ENCODE measurements at regions not wholly inside any gene's neighbourhood (a gene's known extent, or its start where the extent isn't known, plus 50 kb on each side); places are given as distances from the start of the nearest gene placed in this dataset.

DNA sequence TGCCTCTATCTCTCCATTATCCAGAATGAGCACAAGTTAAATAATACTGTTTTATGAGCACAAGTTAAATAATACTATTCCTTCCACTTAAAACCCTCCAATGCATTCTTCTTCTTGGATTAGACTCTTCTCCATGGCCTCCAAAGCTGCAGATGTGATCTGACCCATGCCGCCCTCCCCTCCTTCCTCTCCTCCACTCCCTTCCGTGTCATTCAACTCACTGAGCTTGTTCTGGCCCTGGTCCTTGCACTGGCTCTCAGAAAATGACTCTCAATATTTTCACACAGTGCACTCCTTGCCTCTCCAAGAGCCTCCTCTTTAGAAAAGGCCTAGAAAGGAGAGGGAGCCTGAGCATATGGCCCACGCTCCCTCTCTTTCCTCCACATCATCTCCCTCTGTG lies 125.0 kb upstream of the CD93 start:
- Histone ChIP-seq H3K4me3 (ENCODE audit: low read length in 2 of 2) (no peak overlapping the region), H3K27me3 (ENCODE audit: control insufficient read depth in 3 of 3, insufficient read depth in 3 of 3, low read depth in 1 of 3, low read length in 3 of 3) (no peaks in the 10 kb centered on the region), H3K27ac (replicated peaks; ENCODE audit: low read length) (no peak overlapping the region), H2AFZ (ENCODE audit: low read length) (no peak overlapping the region), H2BK120ac (ENCODE audit: low read depth, low read length) (no peak overlapping the region), H3K4ac (ENCODE audit: low read length) (no peak overlapping the region), H3K14ac (ENCODE audit: low read length) (no peak overlapping the region), H3K23ac (ENCODE audit: low read depth, low read length, poor library complexity) (no peak overlapping the region), H3K79me1 (ENCODE audit: low read depth, low read length) (no peaks in the 10 kb centered on the region), H2BK5ac (ENCODE audit: low read length) (no peak overlapping the region), H3K18ac (ENCODE audit: low read length) (no peak overlapping the region), H3K4me1 (ENCODE audit: control insufficient read depth in 2 of 2, insufficient read depth in 1 of 2, low read depth in 1 of 2, low read length in 2 of 2) (peaks cover 0 to 4% of the 10 kb centered on the region in 2 donors), H4K8ac (ENCODE audit: low read depth, low read length) (no peak overlapping the region), H2AK5ac (ENCODE audit: low read depth, low read length) (no peak overlapping the region), H3K36me3 (replicated peaks in 1 of 2; ENCODE audit: control insufficient read depth in 2 of 2, insufficient read depth in 2 of 2, low read length in 2 of 2) (no peaks in the 10 kb centered on the region), H2BK12ac (ENCODE audit: low read length) (no peak overlapping the region), H3K9ac (ENCODE audit: low read depth, low read length, poor library complexity) (no peak overlapping the region), H3K9me3 (replicated peaks in 1 of 2; ENCODE audit: control insufficient read depth in 2 of 2, insufficient read depth in 1 of 2, low read depth in 1 of 2, low read length in 2 of 2) (no peaks in the 10 kb centered on the region), H2BK15ac (ENCODE audit: low read length) (no peak overlapping the region), H3K4me2 (ENCODE audit: insufficient read depth, low read length, poor library complexity, severe bottlenecking) (no peak overlapping the region), H4K91ac (ENCODE audit: low read depth, low read length, poor library complexity) (no peak overlapping the region)
- no CpG with 5 or more reads among the region's 3 CpGs for WGBS, 2 donors (ENCODE audit: extremely low coverage in 2 of 2, insufficient read length in 2 of 2, insufficient replicate concordance in 1 of 2)
- no peak for DNase-seq (ENCODE audit: low spot score)

DNA sequence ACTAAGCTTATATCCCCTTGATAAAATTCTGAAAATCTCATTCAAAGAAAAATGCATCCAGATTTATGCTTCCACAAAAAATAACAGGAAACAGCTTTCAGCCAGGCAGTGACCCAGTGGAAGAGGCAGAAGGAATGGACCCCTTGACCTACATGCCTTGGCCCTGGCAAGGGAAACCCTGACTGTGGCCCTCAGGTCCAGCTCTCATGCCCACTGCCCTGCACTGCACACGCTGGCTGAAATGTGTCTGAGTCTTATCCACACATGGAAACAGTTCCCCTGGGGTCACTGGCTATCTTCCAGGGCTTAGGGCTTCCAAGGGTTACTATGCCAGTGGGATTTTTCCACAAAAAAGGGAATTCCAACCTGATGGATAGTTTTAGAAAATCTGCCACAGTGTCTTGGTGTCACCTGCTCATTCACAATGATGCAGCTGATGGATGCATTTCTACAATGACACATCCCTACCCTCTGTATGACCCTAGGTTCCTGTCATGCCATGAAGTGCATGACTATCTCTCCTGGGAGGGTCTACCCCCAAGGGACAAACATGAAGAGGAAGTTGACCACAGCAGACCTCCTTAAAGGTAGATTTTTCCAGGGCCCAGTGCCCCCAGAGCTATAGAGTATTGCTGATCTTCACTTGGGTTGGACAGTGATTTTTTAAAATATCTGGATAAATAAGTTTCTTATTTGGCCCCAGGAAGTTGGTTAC lies 121.9 kb upstream of the CD93 start:
- H2BK12ac ChIP-seq (ENCODE audit: low read length) = no peak overlapping the region
- peaks cover 0 to 9% (median 0%) of the 10 kb centered on the region in 3 experiments for H3K27me3 ChIP-seq (ENCODE audit: control insufficient read depth in 3 of 3, insufficient read depth in 3 of 3, low read depth in 1 of 3, low read length in 3 of 3)
- no peak overlapping the region for H2BK120ac ChIP-seq (ENCODE audit: low read depth, low read length)
- H3K23ac ChIP-seq (ENCODE audit: low read depth, low read length, poor library complexity) = no peak overlapping the region
- H3K79me1 ChIP-seq (ENCODE audit: low read depth, low read length) = no peaks in the 10 kb centered on the region
- no peak overlapping the region for H4K8ac ChIP-seq (ENCODE audit: low read depth, low read length)
- H3K14ac ChIP-seq (ENCODE audit: low read length) = no peak overlapping the region
- H3K18ac ChIP-seq (ENCODE audit: low read length) = no peak overlapping the region
- H3K4ac ChIP-seq (ENCODE audit: low read length) = no peak overlapping the region
- no peak overlapping the region for H3K4me3 ChIP-seq (ENCODE audit: low read length in 2 of 2)
- DNase-seq (ENCODE audit: low spot score) = no peak
- no CpG with 5 or more reads among the region's 1 CpG for WGBS, 2 donors (ENCODE audit: extremely low coverage in 2 of 2, insufficient read length in 2 of 2, insufficient replicate concordance in 1 of 2)
- no peaks in the 10 kb centered on the region for H3K36me3 ChIP-seq (replicated peaks in 1 of 2; ENCODE audit: control insufficient read depth in 2 of 2, insufficient read depth in 2 of 2, low read length in 2 of 2)
- H3K27ac ChIP-seq (replicated peaks; ENCODE audit: low read length) = no peak overlapping the region
- no peak overlapping the region for H3K4me2 ChIP-seq (ENCODE audit: insufficient read depth, low read length, poor library complexity, severe bottlenecking)
- no peak overlapping the region for H2AK5ac ChIP-seq (ENCODE audit: low read depth, low read length)
- H2AFZ ChIP-seq (ENCODE audit: low read length) = no peak overlapping the region
- no peak overlapping the region for H4K91ac ChIP-seq (ENCODE audit: low read depth, low read length, poor library complexity)
- H3K9me3 ChIP-seq (replicated peaks in 1 of 2; ENCODE audit: control insufficient read depth in 2 of 2, insufficient read depth in 1 of 2, low read depth in 1 of 2, low read length in 2 of 2) = no peaks in the 10 kb centered on the region
- H2BK5ac ChIP-seq (ENCODE audit: low read length) = no peak overlapping the region
- no peak overlapping the region for H2BK15ac ChIP-seq (ENCODE audit: low read length)
- peaks cover 2 to 18% of the 10 kb centered on the region in 2 donors for H3K4me1 ChIP-seq (ENCODE audit: control insufficient read depth in 2 of 2, insufficient read depth in 1 of 2, low read depth in 1 of 2, low read length in 2 of 2)
- no peak overlapping the region for H3K9ac ChIP-seq (ENCODE audit: low read depth, low read length, poor library complexity)

DNA sequence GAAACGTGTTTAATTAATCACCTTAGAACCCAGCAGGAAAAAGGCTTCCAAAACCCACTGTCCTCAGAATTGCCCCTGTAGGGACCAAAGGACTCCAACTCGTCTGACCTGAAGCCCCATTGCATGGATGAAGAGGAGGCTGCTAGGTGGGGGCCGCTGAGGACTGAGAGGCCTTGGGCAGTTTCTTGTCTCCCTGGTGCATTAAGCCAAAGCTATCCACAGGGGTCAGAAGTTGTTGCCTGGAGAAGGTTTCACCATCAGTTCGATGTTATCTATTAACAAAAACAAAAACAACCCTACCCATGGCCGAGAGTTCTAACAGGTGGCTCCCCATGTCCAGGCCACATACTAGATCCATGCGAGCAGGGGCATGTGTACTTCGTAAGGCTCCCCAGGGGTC lies 120.9 kb upstream of the CD93 start:
- no peaks in the 10 kb centered on the region for H3K9me3 ChIP-seq (replicated peaks in 1 of 2; ENCODE audit: control insufficient read depth in 2 of 2, insufficient read depth in 1 of 2, low read depth in 1 of 2, low read length in 2 of 2)
- DNase-seq (ENCODE audit: low spot score) = no peak
- WGBS, 2 donors (ENCODE audit: extremely low coverage in 2 of 2, insufficient read length in 2 of 2, insufficient replicate concordance in 1 of 2) = no CpG with 5 or more reads among the region's 7 CpGs
- H3K36me3 ChIP-seq (replicated peaks in 1 of 2; ENCODE audit: control insufficient read depth in 2 of 2, insufficient read depth in 2 of 2, low read length in 2 of 2) = no peaks in the 10 kb centered on the region
- peaks cover 2 to 14% of the 10 kb centered on the region in 2 donors for H3K4me1 ChIP-seq (ENCODE audit: control insufficient read depth in 2 of 2, insufficient read depth in 1 of 2, low read depth in 1 of 2, low read length in 2 of 2)
- no peak overlapping the region for H3K9ac ChIP-seq (ENCODE audit: low read depth, low read length, poor library complexity)
- H3K14ac ChIP-seq (ENCODE audit: low read length) = no peak overlapping the region
- H4K8ac ChIP-seq (ENCODE audit: low read depth, low read length) = no peak overlapping the region
- H3K23ac ChIP-seq (ENCODE audit: low read depth, low read length, poor library complexity) = no peak overlapping the region
- H3K4me3 ChIP-seq (ENCODE audit: low read length in 2 of 2) = no peak overlapping the region
- H3K4me2 ChIP-seq (ENCODE audit: insufficient read depth, low read length, poor library complexity, severe bottlenecking) = no peak overlapping the region
- H2BK5ac ChIP-seq (ENCODE audit: low read length) = no peak overlapping the region
- H2BK15ac ChIP-seq (ENCODE audit: low read length) = no peak overlapping the region
- H2BK12ac ChIP-seq (ENCODE audit: low read length) = no peak overlapping the region
- H4K91ac ChIP-seq (ENCODE audit: low read depth, low read length, poor library complexity) = no peak overlapping the region
- no peak overlapping the region for H3K4ac ChIP-seq (ENCODE audit: low read length)
- no peak overlapping the region for H2BK120ac ChIP-seq (ENCODE audit: low read depth, low read length)
- H3K18ac ChIP-seq (ENCODE audit: low read length) = no peak overlapping the region
- H2AFZ ChIP-seq (ENCODE audit: low read length) = no peak overlapping the region
- H3K27me3 ChIP-seq (ENCODE audit: control insufficient read depth in 3 of 3, insufficient read depth in 3 of 3, low read depth in 1 of 3, low read length in 3 of 3) = peaks cover 0 to 9% (median 0%) of the 10 kb centered on the region in 3 experiments
- H3K79me1 ChIP-seq (ENCODE audit: low read depth, low read length) = no peaks in the 10 kb centered on the region
- H2AK5ac ChIP-seq (ENCODE audit: low read depth, low read length) = no peak overlapping the region
- no peak overlapping the region for H3K27ac ChIP-seq (replicated peaks; ENCODE audit: low read length)

DNA sequence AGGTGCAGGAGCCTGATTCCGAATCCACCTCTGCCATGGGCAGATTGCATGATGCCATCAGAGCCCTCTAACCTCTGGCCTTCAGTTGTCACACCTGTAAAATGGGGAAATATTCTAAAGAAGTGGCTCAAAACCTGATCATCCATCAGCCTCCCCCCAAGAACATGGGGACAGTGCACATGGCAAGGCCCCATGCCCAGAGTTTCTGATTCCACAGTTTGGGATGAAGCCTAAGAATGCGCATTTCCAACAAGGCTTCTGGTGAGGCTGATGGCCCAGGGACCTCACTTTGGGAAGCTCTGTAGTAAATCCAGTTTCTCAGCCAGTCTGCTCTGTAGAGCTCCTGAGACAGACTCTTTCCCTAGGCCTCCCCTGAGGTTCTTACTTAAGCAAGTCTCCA lies 119.9 kb upstream of the CD93 start:
- no peak for DNase-seq (ENCODE audit: low spot score)
- no peak overlapping the region for H2BK15ac ChIP-seq (ENCODE audit: low read length)
- H3K27me3 ChIP-seq (ENCODE audit: control insufficient read depth in 3 of 3, insufficient read depth in 3 of 3, low read depth in 1 of 3, low read length in 3 of 3) = peaks cover 0 to 9% (median 0%) of the 10 kb centered on the region in 3 experiments
- no CpG with 5 or more reads among the region's 2 CpGs for WGBS, 2 donors (ENCODE audit: extremely low coverage in 2 of 2, insufficient read length in 2 of 2, insufficient replicate concordance in 1 of 2)
- no peak overlapping the region for H3K9ac ChIP-seq (ENCODE audit: low read depth, low read length, poor library complexity)
- no peak overlapping the region for H4K8ac ChIP-seq (ENCODE audit: low read depth, low read length)
- no peak overlapping the region for H2AK5ac ChIP-seq (ENCODE audit: low read depth, low read length)
- H3K79me1 ChIP-seq (ENCODE audit: low read depth, low read length) = no peaks in the 10 kb centered on the region
- no peak overlapping the region for H3K14ac ChIP-seq (ENCODE audit: low read length)
- no peak overlapping the region for H3K4ac ChIP-seq (ENCODE audit: low read length)
- H2BK12ac ChIP-seq (ENCODE audit: low read length) = no peak overlapping the region
- H3K27ac ChIP-seq (replicated peaks; ENCODE audit: low read length) = no peak overlapping the region
- H2BK120ac ChIP-seq (ENCODE audit: low read depth, low read length) = no peak overlapping the region
- H3K36me3 ChIP-seq (replicated peaks in 1 of 2; ENCODE audit: control insufficient read depth in 2 of 2, insufficient read depth in 2 of 2, low read length in 2 of 2) = no peaks in the 10 kb centered on the region
- H2AFZ ChIP-seq (ENCODE audit: low read length) = peak overlapping the region; percentile 25
- H3K4me3 ChIP-seq (ENCODE audit: low read length in 2 of 2) = no peak overlapping the region
- H3K4me2 ChIP-seq (ENCODE audit: insufficient read depth, low read length, poor library complexity, severe bottlenecking) = no peak overlapping the region
- no peak overlapping the region for H3K23ac ChIP-seq (ENCODE audit: low read depth, low read length, poor library complexity)
- no peak overlapping the region for H4K91ac ChIP-seq (ENCODE audit: low read depth, low read length, poor library complexity)
- H3K4me1 ChIP-seq (ENCODE audit: control insufficient read depth in 2 of 2, insufficient read depth in 1 of 2, low read depth in 1 of 2, low read length in 2 of 2) = peaks cover 2 to 14% of the 10 kb centered on the region in 2 donors
- H3K18ac ChIP-seq (ENCODE audit: low read length) = peak overlapping the region; percentile 6
- no peak overlapping the region for H2BK5ac ChIP-seq (ENCODE audit: low read length)
- H3K9me3 ChIP-seq (replicated peaks in 1 of 2; ENCODE audit: control insufficient read depth in 2 of 2, insufficient read depth in 1 of 2, low read depth in 1 of 2, low read length in 2 of 2) = no peaks in the 10 kb centered on the region

All from neuronal stem cell (in vitro differentiated cells).